ENCODE measurements at regions not wholly inside any gene's neighbourhood (a gene's known extent, or its start where the extent isn't known, plus 50 kb on each side); places are given as distances from the start of the nearest gene placed in this dataset.

- ChIA-PET POLR2A (no interaction called here), CTCF (no interaction called here)
- Histone ChIP-seq H3K9me3 (ENCODE audit: control extremely low read depth in 1 of 5, control insufficient read depth in 4 of 5, insufficient read depth in 2 of 5, low read depth in 1 of 5, low read length in 4 of 5) (no peaks in the 10 kb centered on the region), H3K4me3 (ENCODE audit: control insufficient read depth in 1 of 7, extremely low read depth in 1 of 7, insufficient read depth in 4 of 7, low read depth in 2 of 7, low read length in 6 of 7) (no peak overlapping the region), H3K27me3 (replicated peaks in 2 of 5; ENCODE audit: control insufficient read depth in 4 of 5, insufficient read depth in 5 of 5, low read length in 4 of 5) (no peaks in the 10 kb centered on the region), H3K36me3 (ENCODE audit: control insufficient read depth in 4 of 4, insufficient read depth in 4 of 4, low read length in 3 of 4) (no peaks in the 10 kb centered on the region), H3K27ac (ENCODE audit: insufficient read depth in 1 of 2, low read depth in 1 of 2, low read length in 2 of 2, poor library complexity in 1 of 2, severe bottlenecking in 2 of 2) (no peak overlapping the region), H3K4me1 (ENCODE audit: control extremely low read depth in 1 of 4, control insufficient read depth in 4 of 4, insufficient read depth in 4 of 4, low read length in 3 of 4) (peaks cover 2 to 15% (median 10%) of the 10 kb centered on the region in 4 experiments)
- no peak for DNase-seq
- 94% methylated on average over 3 of the region's 3 CpGs for WGBS (ENCODE audit: insufficient coverage)
Measured at GRCh38 chr15:38885001-38885400, 320.4 kb upstream of the RASGRP1 start.

GRCh38 chr15:38885471-38885952 lies 320.9 kb upstream of the RASGRP1 start:
- CTCF ChIA-PET: no interaction called here
- WGBS (ENCODE audit: insufficient coverage): 100% methylated on average over 3 of the region's 4 CpGs
- no peak for DNase-seq
- Histone ChIP-seq H3K36me3 (ENCODE audit: control insufficient read depth in 4 of 4, insufficient read depth in 4 of 4, low read length in 3 of 4) (no peaks in the 10 kb centered on the region), H3K27ac (ENCODE audit: insufficient read depth in 1 of 2, low read depth in 1 of 2, low read length in 2 of 2, poor library complexity in 1 of 2, severe bottlenecking in 2 of 2) (no peak overlapping the region), H3K9me3 (ENCODE audit: control extremely low read depth in 1 of 5, control insufficient read depth in 4 of 5, insufficient read depth in 2 of 5, low read depth in 1 of 5, low read length in 4 of 5) (no peaks in the 10 kb centered on the region), H3K27me3 (replicated peaks in 2 of 5; ENCODE audit: control insufficient read depth in 4 of 5, insufficient read depth in 5 of 5, low read length in 4 of 5) (no peaks in the 10 kb centered on the region), H3K4me3 (ENCODE audit: control insufficient read depth in 1 of 7, extremely low read depth in 1 of 7, insufficient read depth in 4 of 7, low read depth in 2 of 7, low read length in 6 of 7) (no peak overlapping the region), H3K4me1 (ENCODE audit: control extremely low read depth in 1 of 4, control insufficient read depth in 4 of 4, insufficient read depth in 4 of 4, low read length in 3 of 4) (peaks cover 2 to 15% (median 10%) of the 10 kb centered on the region in 4 experiments)
- POLR2A ChIA-PET: no interaction called here

GRCh38 chr15:38886315-38887163 lies 321.9 kb upstream of the RASGRP1 start:
- H3K4me1 ChIP-seq (ENCODE audit: control extremely low read depth in 1 of 4, control insufficient read depth in 4 of 4, insufficient read depth in 4 of 4, low read length in 3 of 4): peaks cover 2 to 15% (median 10%) of the 10 kb centered on the region in 4 experiments
- peak in 2 of 3 donors; percentile 31 to 43 for DNase-seq
- no peak overlapping the region for H3K27ac ChIP-seq (ENCODE audit: insufficient read depth in 1 of 2, low read depth in 1 of 2, low read length in 2 of 2, poor library complexity in 1 of 2, severe bottlenecking in 2 of 2)
- POLR2A ChIA-PET: no interaction called here
- no CpG with 5 or more reads among the region's 2 CpGs for WGBS (ENCODE audit: insufficient coverage)
- H3K36me3 ChIP-seq (ENCODE audit: control insufficient read depth in 4 of 4, insufficient read depth in 4 of 4, low read length in 3 of 4): no peaks in the 10 kb centered on the region
- no peaks in the 10 kb centered on the region for H3K27me3 ChIP-seq (replicated peaks in 2 of 5; ENCODE audit: control insufficient read depth in 4 of 5, insufficient read depth in 5 of 5, low read length in 4 of 5)
- no peak overlapping the region for H3K4me3 ChIP-seq (ENCODE audit: control insufficient read depth in 1 of 7, extremely low read depth in 1 of 7, insufficient read depth in 4 of 7, low read depth in 2 of 7, low read length in 6 of 7)
- no peaks in the 10 kb centered on the region for H3K9me3 ChIP-seq (ENCODE audit: control extremely low read depth in 1 of 5, control insufficient read depth in 4 of 5, insufficient read depth in 2 of 5, low read depth in 1 of 5, low read length in 4 of 5)
- CTCF ChIA-PET: interaction anchor here (0.9 kb wide), 1 partner anchor 11 kb away, joined by 3 read pairs; no protein-coding TSS in a partner anchor

GRCh38 chr15:38888701-38889221 lies 324.1 kb upstream of the RASGRP1 start:
- 97% methylated on average over 3 of the region's 5 CpGs for WGBS (ENCODE audit: insufficient coverage)
- peaks cover 2 to 13% (median 10%) of the 10 kb centered on the region in 4 experiments for H3K4me1 ChIP-seq (ENCODE audit: control extremely low read depth in 1 of 4, control insufficient read depth in 4 of 4, insufficient read depth in 4 of 4, low read length in 3 of 4)
- no peak for DNase-seq
- POLR2A ChIA-PET: no interaction called here
- CTCF ChIA-PET: interaction anchor here (0.9 kb wide), 1 partner anchor 25 kb away, joined by 3 read pairs; no protein-coding TSS in a partner anchor
- H3K4me3 ChIP-seq (ENCODE audit: control insufficient read depth in 1 of 7, extremely low read depth in 1 of 7, insufficient read depth in 4 of 7, low read depth in 2 of 7, low read length in 6 of 7): no peak overlapping the region
- no peak overlapping the region for H3K27ac ChIP-seq (ENCODE audit: insufficient read depth in 1 of 2, low read depth in 1 of 2, low read length in 2 of 2, poor library complexity in 1 of 2, severe bottlenecking in 2 of 2)
- H3K36me3 ChIP-seq (ENCODE audit: control insufficient read depth in 4 of 4, insufficient read depth in 4 of 4, low read length in 3 of 4): no peaks in the 10 kb centered on the region
- peaks cover 0 to 4% (median 0%) of the 10 kb centered on the region in 5 experiments for H3K9me3 ChIP-seq (ENCODE audit: control extremely low read depth in 1 of 5, control insufficient read depth in 4 of 5, insufficient read depth in 2 of 5, low read depth in 1 of 5, low read length in 4 of 5)
- H3K27me3 ChIP-seq (replicated peaks in 2 of 5; ENCODE audit: control insufficient read depth in 4 of 5, insufficient read depth in 5 of 5, low read length in 4 of 5): no peaks in the 10 kb centered on the region

GRCh38 chr15:38890194-38890593 lies 325.6 kb upstream of the RASGRP1 start:
- Histone ChIP-seq H3K9me3 (ENCODE audit: control extremely low read depth in 1 of 5, control insufficient read depth in 4 of 5, insufficient read depth in 2 of 5, low read depth in 1 of 5, low read length in 4 of 5) (peaks cover 0 to 4% (median 0%) of the 10 kb centered on the region in 5 experiments), H3K4me1 (ENCODE audit: control extremely low read depth in 1 of 4, control insufficient read depth in 4 of 4, insufficient read depth in 4 of 4, low read length in 3 of 4) (no peaks in the 10 kb centered on the region), H3K27me3 (replicated peaks in 2 of 5; ENCODE audit: control insufficient read depth in 4 of 5, insufficient read depth in 5 of 5, low read length in 4 of 5) (no peaks in the 10 kb centered on the region), H3K4me3 (ENCODE audit: control insufficient read depth in 1 of 7, extremely low read depth in 1 of 7, insufficient read depth in 4 of 7, low read depth in 2 of 7, low read length in 6 of 7) (no peak overlapping the region), H3K36me3 (ENCODE audit: control insufficient read depth in 4 of 4, insufficient read depth in 4 of 4, low read length in 3 of 4) (no peaks in the 10 kb centered on the region), H3K27ac (ENCODE audit: insufficient read depth in 1 of 2, low read depth in 1 of 2, low read length in 2 of 2, poor library complexity in 1 of 2, severe bottlenecking in 2 of 2) (no peak overlapping the region)
- ChIA-PET POLR2A (interaction anchor here (0.6 kb wide), 1 partner anchor 72 kb away, joined by 3 read pairs; no protein-coding TSS in a partner anchor), CTCF (no interaction called here)
- WGBS (ENCODE audit: insufficient coverage): 80% methylated on average over 1 of the region's 3 CpGs
- no peak for DNase-seq

- Histone ChIP-seq H3K27ac (ENCODE audit: insufficient read depth in 1 of 2, low read depth in 1 of 2, low read length in 2 of 2, poor library complexity in 1 of 2, severe bottlenecking in 2 of 2) (no peak overlapping the region), H3K4me1 (ENCODE audit: control extremely low read depth in 1 of 4, control insufficient read depth in 4 of 4, insufficient read depth in 4 of 4, low read length in 3 of 4) (no peaks in the 10 kb centered on the region), H3K4me3 (ENCODE audit: control insufficient read depth in 1 of 7, extremely low read depth in 1 of 7, insufficient read depth in 4 of 7, low read depth in 2 of 7, low read length in 6 of 7) (no peak overlapping the region), H3K9me3 (ENCODE audit: control extremely low read depth in 1 of 5, control insufficient read depth in 4 of 5, insufficient read depth in 2 of 5, low read depth in 1 of 5, low read length in 4 of 5) (peaks cover 0 to 4% (median 0%) of the 10 kb centered on the region in 5 experiments), H3K27me3 (replicated peaks in 2 of 5; ENCODE audit: control insufficient read depth in 4 of 5, insufficient read depth in 5 of 5, low read length in 4 of 5) (no peaks in the 10 kb centered on the region), H3K36me3 (ENCODE audit: control insufficient read depth in 4 of 4, insufficient read depth in 4 of 4, low read length in 3 of 4) (no peaks in the 10 kb centered on the region)
- no peak for DNase-seq
- ChIA-PET POLR2A (no interaction called here), CTCF (no interaction called here)
Measured at GRCh38 chr15:38893925-38894242, 329.3 kb upstream of the RASGRP1 start.

GRCh38 chr15:38894243-38894948 lies 329.8 kb upstream of the RASGRP1 start:
- Histone ChIP-seq H3K27me3 (replicated peaks in 2 of 5; ENCODE audit: control insufficient read depth in 4 of 5, insufficient read depth in 5 of 5, low read length in 4 of 5) (no peaks in the 10 kb centered on the region), H3K36me3 (ENCODE audit: control insufficient read depth in 4 of 4, insufficient read depth in 4 of 4, low read length in 3 of 4) (no peaks in the 10 kb centered on the region), H3K4me1 (ENCODE audit: control extremely low read depth in 1 of 4, control insufficient read depth in 4 of 4, insufficient read depth in 4 of 4, low read length in 3 of 4) (no peaks in the 10 kb centered on the region), H3K9me3 (ENCODE audit: control extremely low read depth in 1 of 5, control insufficient read depth in 4 of 5, insufficient read depth in 2 of 5, low read depth in 1 of 5, low read length in 4 of 5) (peaks cover 0 to 4% (median 0%) of the 10 kb centered on the region in 5 experiments), H3K27ac (ENCODE audit: insufficient read depth in 1 of 2, low read depth in 1 of 2, low read length in 2 of 2, poor library complexity in 1 of 2, severe bottlenecking in 2 of 2) (no peak overlapping the region), H3K4me3 (ENCODE audit: control insufficient read depth in 1 of 7, extremely low read depth in 1 of 7, insufficient read depth in 4 of 7, low read depth in 2 of 7, low read length in 6 of 7) (no peak overlapping the region)
- no peak for DNase-seq
- POLR2A ChIA-PET: no interaction called here
- CTCF ChIA-PET: no interaction called here
- WGBS (ENCODE audit: insufficient coverage): 100% methylated on average over 1 of the region's 2 CpGs
